ENCODE measurements at regions not wholly inside any gene's neighbourhood (a gene's known extent, or its start where the extent isn't known, plus 50 kb on each side); places are given as distances from the start of the nearest gene placed in this dataset.

DNA sequence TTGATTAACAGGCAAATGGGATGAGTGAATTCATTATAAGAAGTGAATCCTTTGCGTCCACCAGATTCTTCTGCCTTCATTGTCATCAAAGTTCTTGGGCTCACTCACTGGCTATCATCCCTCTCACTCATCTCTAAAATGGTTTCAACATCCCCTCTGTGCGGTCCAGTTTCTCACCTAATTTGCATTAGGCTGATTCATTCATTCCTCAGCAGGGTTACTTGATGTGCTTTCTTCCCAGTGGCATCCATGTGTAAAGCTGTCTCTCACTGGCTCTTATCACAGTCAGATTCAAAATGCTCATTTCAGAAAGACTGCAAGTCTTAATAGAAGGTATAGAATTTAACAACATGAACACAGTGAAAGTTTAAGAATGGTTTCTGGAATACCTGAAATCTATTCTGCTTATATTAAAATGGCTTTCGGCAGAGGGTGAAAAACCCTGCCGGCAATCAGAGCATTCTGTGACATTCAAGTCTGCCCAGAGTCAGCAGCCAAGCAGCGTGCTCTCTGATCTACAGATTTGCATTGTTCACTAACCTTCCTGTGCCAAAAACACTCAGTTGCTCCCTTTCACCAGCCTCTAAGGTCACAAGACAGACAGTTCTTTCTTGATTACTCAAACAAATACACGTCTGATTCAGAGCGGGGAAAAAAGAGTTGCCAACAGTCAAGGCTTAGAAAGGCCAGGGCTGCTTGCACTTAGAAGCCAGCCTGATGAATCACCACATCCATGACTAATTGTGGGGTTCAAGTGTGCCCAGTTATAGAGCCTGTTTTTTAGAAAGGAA lies 106.7 kb downstream of the TES start:
- TF ChIP-seq, protein P1, sequence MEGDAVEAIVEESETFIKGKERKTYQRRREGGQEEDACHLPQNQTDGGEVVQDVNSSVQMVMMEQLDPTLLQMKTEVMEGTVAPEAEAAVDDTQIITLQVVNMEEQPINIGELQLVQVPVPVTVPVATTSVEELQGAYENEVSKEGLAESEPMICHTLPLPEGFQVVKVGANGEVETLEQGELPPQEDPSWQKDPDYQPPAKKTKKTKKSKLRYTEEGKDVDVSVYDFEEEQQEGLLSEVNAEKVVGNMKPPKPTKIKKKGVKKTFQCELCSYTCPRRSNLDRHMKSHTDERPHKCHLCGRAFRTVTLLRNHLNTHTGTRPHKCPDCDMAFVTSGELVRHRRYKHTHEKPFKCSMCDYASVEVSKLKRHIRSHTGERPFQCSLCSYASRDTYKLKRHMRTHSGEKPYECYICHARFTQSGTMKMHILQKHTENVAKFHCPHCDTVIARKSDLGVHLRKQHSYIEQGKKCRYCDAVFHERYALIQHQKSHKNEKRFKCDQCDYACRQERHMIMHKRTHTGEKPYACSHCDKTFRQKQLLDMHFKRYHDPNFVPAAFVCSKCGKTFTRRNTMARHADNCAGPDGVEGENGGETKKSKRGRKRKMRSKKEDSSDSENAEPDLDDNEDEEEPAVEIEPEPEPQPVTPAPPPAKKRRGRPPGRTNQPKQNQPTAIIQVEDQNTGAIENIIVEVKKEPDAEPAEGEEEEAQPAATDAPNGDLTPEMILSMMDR (IDR thresholded peaks at IDR 0.05; ENCODE audit: low read depth, low read length, missing input control), result no peak
- TF ChIP-seq HNF4G (IDR thresholded peaks at IDR 0.05) (no peak), SP1 (IDR thresholded peaks at IDR 0.05) (no peak), GABPA (IDR thresholded peaks at IDR 0.05 in 1 of 2, conservative IDR thresholded peaks at IDR 0.05 in 1 of 2) (no peak), RAD21 (IDR thresholded peaks at IDR 0.05) (peak in 1 of 2 donors; percentile 8), EGR1 (IDR thresholded peaks at IDR 0.05; ENCODE audit: low read depth in 2 of 2) (no peak), NR2F2 (IDR thresholded peaks at IDR 0.05) (no peak)
- TF ChIP-seq, protein P2, sequence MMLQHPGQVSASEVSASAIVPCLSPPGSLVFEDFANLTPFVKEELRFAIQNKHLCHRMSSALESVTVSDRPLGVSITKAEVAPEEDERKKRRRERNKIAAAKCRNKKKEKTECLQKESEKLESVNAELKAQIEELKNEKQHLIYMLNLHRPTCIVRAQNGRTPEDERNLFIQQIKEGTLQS (IDR thresholded peaks at IDR 0.05), result no peak
- TF ChIP-seq, protein P3, sequence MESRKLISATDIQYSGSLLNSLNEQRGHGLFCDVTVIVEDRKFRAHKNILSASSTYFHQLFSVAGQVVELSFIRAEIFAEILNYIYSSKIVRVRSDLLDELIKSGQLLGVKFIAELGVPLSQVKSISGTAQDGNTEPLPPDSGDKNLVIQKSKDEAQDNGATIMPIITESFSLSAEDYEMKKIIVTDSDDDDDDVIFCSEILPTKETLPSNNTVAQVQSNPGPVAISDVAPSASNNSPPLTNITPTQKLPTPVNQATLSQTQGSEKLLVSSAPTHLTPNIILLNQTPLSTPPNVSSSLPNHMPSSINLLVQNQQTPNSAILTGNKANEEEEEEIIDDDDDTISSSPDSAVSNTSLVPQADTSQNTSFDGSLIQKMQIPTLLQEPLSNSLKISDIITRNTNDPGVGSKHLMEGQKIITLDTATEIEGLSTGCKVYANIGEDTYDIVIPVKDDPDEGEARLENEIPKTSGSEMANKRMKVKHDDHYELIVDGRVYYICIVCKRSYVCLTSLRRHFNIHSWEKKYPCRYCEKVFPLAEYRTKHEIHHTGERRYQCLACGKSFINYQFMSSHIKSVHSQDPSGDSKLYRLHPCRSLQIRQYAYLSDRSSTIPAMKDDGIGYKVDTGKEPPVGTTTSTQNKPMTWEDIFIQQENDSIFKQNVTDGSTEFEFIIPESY (IDR thresholded peaks at IDR 0.05), result no peak
